D721Med (cell line): ENCODE measurements at regions not wholly inside any gene's neighbourhood (a gene's known extent, or its start where the extent isn't known, plus 50 kb on each side); places are given as distances from the start of the nearest gene placed in this dataset.

Experiments used
- DNase-seq: peaks from one replicate; pipeline ENCODE4 v3.0.0; 2011; ENCODE audit warnings: low spot score; ENCODE audit not compliant: insufficient read length
- FAIRE-seq: peaks from 2 replicates; lab custom pipeline; 2011; peaks lifted over from hg19 to GRCh38; lab: Jason Lieb, UNC
- CTCF ChIP-seq: IDR thresholded peaks from 2 replicates; pipeline ENCODE4 v1.5.1; 2012; ENCODE audit warnings: mild to moderate bottlenecking, control low read depth; ENCODE audit not compliant: insufficient read depth; ENCODE audit errors: missing control alignments

GRCh38 chr18:78650926-78651325 lies 328.7 kb upstream of the SALL3 start:
- DNase-seq (no peak), FAIRE-seq (no peak)
- TF ChIP-seq CTCF: no peak

GRCh38 chr18:78652001-78652545 lies 327.5 kb upstream of the SALL3 start:
- DNase-seq (no peak), FAIRE-seq (no peak)
- TF ChIP-seq CTCF: no peak

GRCh38 chr18:78655921-78656320 lies 323.7 kb upstream of the SALL3 start:
- TF ChIP-seq CTCF: no peak

GRCh38 chr18:78656346-78656925 lies 323.2 kb upstream of the SALL3 start:
- FAIRE-seq (no peak), DNase-seq (no peak)
- TF ChIP-seq CTCF: no peak

More at GRCh38 chr18:78655921-78656320, 323.7 kb upstream of the SALL3 start:
- no peak for FAIRE-seq
- no peak for DNase-seq

- no peak for DNase-seq
- no peak for FAIRE-seq
- no peak for TF ChIP-seq CTCF
Observed at GRCh38 chr18:78658531-78658930, 321.1 kb upstream of the SALL3 start.

- DNase-seq (no peak), FAIRE-seq (no peak)
- TF ChIP-seq CTCF: no peak
Observed at GRCh38 chr18:78659057-78659456, 320.6 kb upstream of the SALL3 start.

GRCh38 chr18:78659748-78660147 lies 319.9 kb upstream of the SALL3 start:
- FAIRE-seq: no peak
- no peak for TF ChIP-seq CTCF
- no peak for DNase-seq
